SK-N-MC (cell line): ENCODE measurements at regions not wholly inside any gene's neighbourhood (a gene's known extent, or its start where the extent isn't known, plus 50 kb on each side); places are given as distances from the start of the nearest gene placed in this dataset.
"Not testable (repeated sequence)": the region's sequence is repeated elsewhere in the genome, so short reads cannot be mapped to it uniquely, and the experiment has no call there.

Experiments
- EZH2 ChIP-seq: fragments of 200-600 bp; sonication (generic); IDR thresholded peaks from one replicate; pipeline ENCODE4 v1.6.1; 2017; ENCODE audit warnings: antibody characterized with exemption
- POLR2AphosphoS5 ChIP-seq: IDR thresholded peaks from 2 replicates; pipeline ENCODE4 v1.6.1; 2012; ENCODE audit warnings: mild to moderate bottlenecking, low read depth, low read length, borderline replicate concordance

DNA sequence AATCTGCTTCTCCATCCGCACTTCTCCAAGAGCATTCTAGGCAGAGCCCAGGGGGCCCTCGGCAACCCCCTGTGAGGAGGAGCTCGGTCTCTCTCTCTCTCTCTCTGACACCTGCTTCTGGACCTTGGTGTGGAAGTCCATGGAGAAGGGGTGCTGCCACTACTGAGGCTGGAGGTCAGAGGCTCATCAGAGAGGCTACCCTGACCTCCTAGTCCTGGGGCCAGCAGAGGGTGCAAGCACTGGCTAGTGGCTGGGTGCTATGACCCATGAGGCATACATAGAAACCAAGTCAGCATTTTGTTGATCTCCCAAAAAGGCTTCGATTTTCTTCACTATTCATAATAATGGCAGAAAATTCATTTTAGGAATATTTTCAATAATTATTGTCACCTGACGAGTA, 94.0 kb downstream of the NAPG start:
- TF ChIP-seq POLR2AphosphoS5, EZH2: not testable (repeated sequence)
